Activated CD4-positive, alpha-beta T cell treated with anti-CD3 and anti-CD28 coated beads, Interleukin-2, amount 50 U/mL, for 4 hours (primary cell): ENCODE measurements at regions not wholly inside any gene's neighbourhood (a gene's known extent, or its start where the extent isn't known, plus 50 kb on each side); places are given as distances from the start of the nearest gene placed in this dataset.

Experiments
- DNase-seq, 2 experiments: peaks; one replicate each; pipeline ENCODE4 v3.0.0-alpha.2; 2020

- DNase-seq: no peak
Measured at GRCh38 chr20:1786486-1786885, 108.7 kb upstream of the SIRPA start.

GRCh38 chr20:1784586-1784985, 110.6 kb upstream of the SIRPA start:
- no peak for DNase-seq

- DNase-seq: no peak
Measured at GRCh38 chr20:1783245-1783644, 112.0 kb upstream of the SIRPA start.

- no peak for DNase-seq
Measured at GRCh38 chr20:1782181-1782580, 113.0 kb upstream of the SIRPA start.

- no peak for DNase-seq
Measured at GRCh38 chr20:1779567-1779966, 115.6 kb upstream of the SIRPA start.

- no peak for DNase-seq
Measured at GRCh38 chr20:1778338-1778737, 116.9 kb upstream of the SIRPA start.

- DNase-seq: no peak
Measured at GRCh38 chr20:1777476-1777820, 117.8 kb upstream of the SIRPA start.

GRCh38 chr20:1776681-1777475, 118.3 kb upstream of the SIRPA start:
- DNase-seq: peak; percentile 79 to 83

- DNase-seq: no peak
Measured at GRCh38 chr20:1775117-1775516, 117.5 kb upstream of the SIRPG start.

- DNase-seq: no peak
Measured at GRCh38 chr20:1774479-1774878, 116.9 kb upstream of the SIRPG start.

GRCh38 chr20:1773816-1774215, 116.2 kb upstream of the SIRPG start:
- DNase-seq: no peak

GRCh38 chr20:1769491-1769890, 111.9 kb upstream of the SIRPG start:
- DNase-seq: no peak

- no peak for DNase-seq
Measured at GRCh38 chr20:1766731-1767130, 109.2 kb upstream of the SIRPG start.

GRCh38 chr20:1764136-1765033, 106.8 kb upstream of the SIRPG start:
- DNase-seq: peak; percentile 58 to 67

- no peak for DNase-seq
Measured at GRCh38 chr20:1761598-1761997, 104.0 kb upstream of the SIRPG start.

- no peak for DNase-seq
Measured at GRCh38 chr20:1761116-1761515, 103.5 kb upstream of the SIRPG start.

GRCh38 chr20:1758765-1759164, 101.2 kb upstream of the SIRPG start:
- no peak for DNase-seq

GRCh38 chr20:1757606-1758512, 100.3 kb upstream of the SIRPG start:
- DNase-seq: no peak

GRCh38 chr20:1757072-1757471, 99.5 kb upstream of the SIRPG start:
- no peak for DNase-seq

GRCh38 chr20:1754749-1755148, 97.2 kb upstream of the SIRPG start:
- no peak for DNase-seq

GRCh38 chr20:1754306-1754705, 96.7 kb upstream of the SIRPG start:
- no peak for DNase-seq

GRCh38 chr20:1752045-1752444, 94.5 kb upstream of the SIRPG start:
- no peak for DNase-seq

GRCh38 chr20:1748777-1749176, 91.2 kb upstream of the SIRPG start:
- no peak for DNase-seq
